Activated CD4-positive, alpha-beta T cell treated with anti-CD3 and anti-CD28 coated beads for 48 hours (primary cell): ENCODE measurements at regions not wholly inside any gene's neighbourhood (a gene's known extent, or its start where the extent isn't known, plus 50 kb on each side); places are given as distances from the start of the nearest gene placed in this dataset.

Experiments
- DNase-seq: peaks from one replicate; pipeline ENCODE4 v3.0.0-alpha.2; 2020

- DNase-seq, result no peak
Observed at GRCh38 chr4:111530446-111530845, 614.8 kb upstream of the FAM241A start.

- DNase-seq, result no peak
Observed at GRCh38 chr4:111535792-111536191, 609.5 kb upstream of the FAM241A start.

DNA sequence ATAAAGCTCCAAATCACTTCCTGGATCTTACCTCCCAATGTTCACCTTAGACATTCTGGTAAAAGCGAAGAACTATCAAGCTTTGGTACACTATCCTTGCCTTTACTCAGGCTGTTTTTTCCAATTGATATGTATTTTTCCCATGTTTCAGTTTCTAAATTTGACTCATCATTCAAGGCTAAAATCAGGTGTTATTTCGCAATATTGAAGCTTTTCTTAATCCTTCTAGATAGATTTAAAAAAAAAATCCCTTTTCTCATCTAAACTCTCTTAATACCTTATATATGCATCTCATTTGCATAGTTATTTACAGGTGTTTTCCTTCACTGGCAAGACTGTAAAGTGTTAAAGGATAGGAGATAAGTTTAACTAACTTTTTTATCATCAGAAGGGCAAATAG lies 608.1 kb upstream of the FAM241A start:
- no peak for DNase-seq

DNA sequence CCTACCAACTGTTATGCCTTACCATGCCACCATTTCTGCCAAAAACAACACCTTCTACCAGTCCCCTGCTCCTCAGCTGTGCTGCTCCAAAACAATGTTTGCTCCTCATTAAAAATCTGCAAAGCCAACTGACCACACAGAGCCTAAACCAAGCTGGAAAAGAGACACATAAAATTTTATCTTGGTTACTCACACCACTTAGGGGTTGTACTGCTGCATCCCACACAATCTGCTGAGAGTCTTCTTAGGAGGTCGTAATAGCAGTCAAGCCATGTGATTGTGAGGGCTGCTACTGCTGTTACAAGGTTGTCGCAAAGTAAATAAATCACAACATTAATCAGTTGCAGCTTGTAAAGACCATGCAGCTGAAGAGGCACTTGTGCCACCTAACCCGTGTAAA lies 607.4 kb upstream of the FAM241A start:
- no peak for DNase-seq

- no peak for DNase-seq
Observed at GRCh38 chr4:111540671-111541070, 604.6 kb upstream of the FAM241A start.

DNA sequence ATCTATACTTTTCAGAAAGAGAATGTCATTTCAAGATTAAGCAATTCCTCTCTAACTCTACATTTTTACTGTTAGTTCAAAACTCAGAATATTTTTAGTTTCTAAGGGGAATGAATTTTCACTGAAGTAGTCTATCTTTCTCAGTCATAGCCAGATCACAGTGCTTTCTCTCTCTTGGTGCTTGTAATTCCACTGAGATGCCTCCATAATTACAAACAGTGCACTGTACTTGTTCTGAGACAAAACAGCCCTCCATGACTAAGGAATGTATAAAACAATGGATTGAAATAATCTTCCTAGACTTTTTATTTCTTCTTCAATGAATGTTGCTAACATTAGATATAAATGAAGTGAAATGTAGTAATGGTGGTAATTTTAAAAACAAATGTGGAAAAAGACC lies 603.2 kb upstream of the FAM241A start:
- DNase-seq, result no peak

GRCh38 chr4:111546881-111547280 lies 598.4 kb upstream of the FAM241A start:
- DNase-seq, result no peak

- no peak for DNase-seq
Observed at GRCh38 chr4:111556141-111556781, 589.0 kb upstream of the FAM241A start.

DNA sequence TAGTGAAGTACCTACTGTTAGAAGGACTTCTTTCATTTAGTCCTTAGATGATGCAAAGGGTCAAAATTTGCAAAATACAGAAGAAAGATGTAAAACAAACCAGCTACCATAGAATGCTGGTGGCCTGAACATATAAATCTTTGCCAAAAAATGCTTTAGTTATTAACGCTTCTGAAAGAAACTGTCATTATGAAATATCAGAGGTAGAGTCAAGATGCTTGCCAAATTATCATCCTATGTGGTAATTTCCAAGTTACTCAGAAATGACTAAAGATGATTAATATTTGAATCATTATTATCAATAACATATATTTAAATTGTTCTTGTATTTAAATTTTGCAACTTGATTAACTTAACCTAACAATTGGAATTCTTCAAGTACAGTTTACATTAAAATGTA lies 588.4 kb upstream of the FAM241A start:
- no peak for DNase-seq

- DNase-seq, result no peak
Observed at GRCh38 chr4:111562826-111563225, 582.4 kb upstream of the FAM241A start.

DNA sequence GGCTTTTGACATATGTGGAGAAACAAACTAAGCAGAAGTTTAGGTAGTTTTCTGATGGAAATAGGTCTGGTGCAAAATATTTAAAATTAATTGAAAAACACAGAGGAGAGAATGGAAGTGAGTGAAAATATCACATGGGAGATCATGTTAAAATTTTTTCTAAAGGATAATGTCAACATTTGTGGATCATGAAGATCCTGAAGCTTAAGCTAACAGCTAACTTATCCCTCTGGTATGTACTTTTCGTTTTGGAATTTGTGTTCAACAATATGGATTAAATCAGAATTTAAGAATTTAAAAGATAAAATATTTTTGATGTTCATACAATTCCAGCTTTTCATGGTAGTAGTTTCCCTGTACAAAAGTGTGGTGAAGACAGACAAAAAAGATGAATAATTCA lies 572.8 kb upstream of the FAM241A start:
- DNase-seq, result no peak

DNA sequence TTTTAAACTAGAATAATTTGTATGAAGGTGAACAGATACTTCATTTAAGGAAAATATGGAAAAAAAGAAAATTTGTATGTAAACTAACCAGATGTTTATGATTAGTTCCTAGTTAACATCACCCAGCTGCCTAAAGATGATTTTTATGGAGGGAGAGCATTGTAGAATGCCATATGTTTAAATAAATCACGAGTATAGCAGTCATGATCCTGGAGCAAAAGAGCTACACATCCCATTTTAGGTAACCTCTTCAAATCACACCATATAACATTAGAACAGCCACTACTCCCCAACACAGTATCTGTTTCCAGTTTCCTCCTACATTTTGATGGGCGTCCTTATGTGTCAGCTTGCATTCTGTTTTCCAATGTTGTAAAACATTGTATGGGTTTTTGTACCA lies 571.9 kb upstream of the FAM241A start:
- DNase-seq, result no peak

GRCh38 chr4:111579767-111580166 lies 565.5 kb upstream of the FAM241A start:
- no peak for DNase-seq

DNA sequence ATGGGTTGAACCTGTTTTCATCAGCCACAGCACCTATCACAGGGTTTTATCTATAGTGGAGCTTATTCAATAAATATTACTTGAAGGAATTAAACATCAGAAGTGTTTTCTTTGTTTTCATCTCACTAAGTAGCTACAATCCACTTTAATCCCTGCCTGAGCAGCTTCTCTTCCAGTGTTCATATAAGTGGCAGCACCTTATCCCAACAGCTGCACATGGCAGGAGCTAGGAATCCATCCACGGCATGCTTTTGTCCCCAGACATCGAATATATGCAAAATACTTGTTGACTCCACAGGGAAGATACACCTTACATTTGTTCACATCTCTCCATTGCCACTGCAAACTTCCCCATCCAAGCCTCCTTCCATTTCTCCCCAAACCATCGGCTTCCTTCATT lies 549.8 kb upstream of the FAM241A start:
- DNase-seq, result no peak

DNA sequence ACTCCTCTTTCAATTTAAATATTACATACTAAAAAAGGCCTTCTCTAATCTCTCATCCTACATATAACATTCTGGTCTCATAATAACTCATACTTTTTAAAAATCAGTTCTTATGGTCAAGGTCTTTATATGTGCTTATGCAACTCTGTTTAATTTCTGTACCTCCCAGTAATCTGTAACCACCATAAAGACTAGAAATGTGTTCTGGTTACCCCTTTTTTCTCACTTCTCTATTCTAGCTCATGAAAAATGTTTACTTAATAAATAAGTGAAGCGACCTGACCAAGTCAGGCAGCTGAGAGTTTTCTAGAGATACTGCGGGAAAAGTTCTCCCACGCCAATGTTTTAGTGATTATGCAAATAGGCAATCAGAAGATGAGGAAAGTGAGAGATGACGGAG lies 548.8 kb upstream of the FAM241A start:
- DNase-seq, result no peak

DNA sequence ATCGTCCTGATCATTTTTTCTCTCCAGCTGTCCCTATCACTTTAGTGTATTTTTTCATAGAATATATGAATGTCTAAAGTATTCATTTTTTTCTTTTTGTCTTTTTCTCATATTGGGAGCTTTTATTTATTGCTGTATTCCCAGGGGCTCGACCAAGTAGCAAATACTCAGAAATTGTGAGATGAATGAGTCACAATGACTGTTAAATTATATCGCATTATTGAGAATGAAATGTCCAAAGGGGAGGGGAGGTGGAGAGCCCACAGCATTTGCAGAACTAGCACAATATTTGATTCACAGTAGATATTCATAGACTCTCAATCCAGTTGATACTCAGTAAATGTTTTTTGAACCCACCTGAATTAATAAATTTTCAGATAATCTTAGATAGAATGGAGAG lies 543.6 kb upstream of the FAM241A start:
- DNase-seq, result no peak

GRCh38 chr4:111602848-111603247 lies 542.4 kb upstream of the FAM241A start:
- no peak for DNase-seq

- DNase-seq, result no peak
Observed at GRCh38 chr4:111605111-111605510, 540.1 kb upstream of the FAM241A start.

GRCh38 chr4:111610681-111611080 lies 534.6 kb upstream of the FAM241A start:
- DNase-seq, result no peak

- DNase-seq, result no peak
Observed at GRCh38 chr4:111618908-111619307, 526.3 kb upstream of the FAM241A start.

DNA sequence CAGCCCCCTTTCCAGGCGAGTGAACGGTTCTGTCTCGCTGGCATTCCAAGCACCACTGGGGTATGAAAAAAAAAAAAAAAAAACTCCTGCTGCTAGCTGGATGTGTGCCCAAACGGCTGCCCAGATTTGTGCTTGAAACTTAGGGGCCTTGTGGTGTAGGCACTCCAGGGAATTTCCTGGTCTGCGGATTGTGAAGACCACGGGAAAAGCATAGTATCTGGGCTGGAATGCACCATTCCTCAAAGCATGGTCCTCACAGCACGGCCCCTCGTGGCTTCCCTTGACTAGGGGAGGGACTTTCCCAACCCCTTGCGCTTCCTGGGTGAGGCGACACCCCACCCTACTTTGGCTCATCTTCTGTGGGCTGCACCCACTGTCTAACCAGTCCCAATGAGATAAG lies 516.8 kb upstream of the FAM241A start:
- no peak for DNase-seq

- no peak for DNase-seq
Observed at GRCh38 chr4:111630705-111631104, 514.5 kb upstream of the FAM241A start.

GRCh38 chr4:111631215-111631999 lies 513.8 kb upstream of the FAM241A start:
- DNase-seq, result no peak

GRCh38 chr4:111632641-111633151 lies 512.6 kb upstream of the FAM241A start:
- no peak for DNase-seq
